GM12878 (cell line): ENCODE measurements at regions not wholly inside any gene's neighbourhood (a gene's known extent, or its start where the extent isn't known, plus 50 kb on each side); places are given as distances from the start of the nearest gene placed in this dataset.

Experiments used
- ATAC-seq: fragments of 200-7000 bp; cut with Tn5 transposase; 3 replicates; pipeline ENCODE4 v1.9.1; 2020; ENCODE audit warnings: mild to moderate bottlenecking, moderate library complexity
- BruUV-seq: library from RNA; stranded (reverse); fragments of 400-500 nt; replicated peaks from 2 replicates; lab custom pipeline; 2021; lab: Mats Ljungman, UMichigan
- CTCF ChIA-PET: fragments of 300-600 bp; sonication (Branson Sonifier 250); formaldehyde crosslinking; extraction: SDS; loops from one replicate; lab custom pipeline; 2021; ENCODE audit warnings: inconsistent platforms; lab: Yijun Ruan, JAX
- POLR2A ChIA-PET: fragments of 350-600 bp; formaldehyde crosslinking; extraction: SDS; loops from one replicate; lab custom pipeline; 2021; ENCODE audit warnings: inconsistent platforms; lab: Charles Lee
- RAD21 ChIA-PET: fragments of 300-600 bp; sonication (Branson Sonifier 250); formaldehyde crosslinking; loops from one replicate; lab custom pipeline; 2023; ENCODE audit warnings: antibody characterized with exemption; ENCODE audit not compliant: unreplicated experiment; lab: Charles Lee
- SMC1A ChIA-PET: fragments of 300-600 bp; sonication (Branson Sonifier 250); formaldehyde crosslinking; loops from one replicate; lab custom pipeline; 2023; ENCODE audit not compliant: unreplicated experiment, uncharacterized antibody; lab: Charles Lee
- DNase-seq: peaks from one replicate; pipeline ENCODE4 v3.0.0-alpha.2; 2011; ENCODE audit warnings: low read depth, low spot score
- FAIRE-seq: peaks from 3 replicates; lab custom pipeline; 2011; peaks lifted over from hg19 to GRCh38; lab: Jason Lieb, UNC
- H2AFZ ChIP-seq: 2 replicates; pipeline ENCODE4 v1.6.0; 2011; ENCODE audit warnings: low read depth, low read length, control low read depth; ENCODE audit not compliant: control insufficient read depth
- H3K27ac ChIP-seq: 2 replicates; pipeline ENCODE4 v1.5.1; 2011; ENCODE audit warnings: control low read depth; ENCODE audit not compliant: control insufficient read depth, insufficient read depth
- H3K27me3 ChIP-seq, 2 experiments: replicated peaks in 1 of 2; 2 replicates each; pipeline versions ENCODE4 v1.6.0 to v1.6.1; 2011; ENCODE audit warnings: low read length in 1 of 2; ENCODE audit not compliant: control insufficient read depth in 2 of 2, insufficient read depth in 2 of 2
- H3K36me3 ChIP-seq, 2 experiments: 2 replicates each; pipeline ENCODE4 v1.5.1; 2011; ENCODE audit warnings: low read length in 1 of 2; ENCODE audit not compliant: control insufficient read depth in 2 of 2, insufficient read depth in 2 of 2
- H3K4me1 ChIP-seq: 2 replicates; pipeline ENCODE4 v1.6.1; 2011; ENCODE audit warnings: mild to moderate bottlenecking, low read length, moderate library complexity, mixed read lengths; ENCODE audit not compliant: control insufficient read depth, insufficient read depth
- H3K4me2 ChIP-seq: 2 replicates; pipeline ENCODE4 v1.6.0; 2011; ENCODE audit warnings: control low read depth; ENCODE audit not compliant: control insufficient read depth, insufficient read depth
- H3K4me3 ChIP-seq: fragments of 200-600 bp; sonication (generic); 2 replicates; pipeline ENCODE4 v1.5.1; 2016
- H3K79me2 ChIP-seq: 2 replicates; pipeline ENCODE4 v1.6.0; 2011; ENCODE audit warnings: low read length; ENCODE audit not compliant: control insufficient read depth, insufficient read depth
- H3K9ac ChIP-seq: 2 replicates; pipeline ENCODE4 v1.8.0; 2011; ENCODE audit warnings: low read length, control low read depth, mixed read lengths; ENCODE audit not compliant: control insufficient read depth, insufficient read depth
- H3K9me3 ChIP-seq: replicated peaks from 3 replicates; pipeline ENCODE4 v1.5.1; 2011; ENCODE audit warnings: mild to moderate bottlenecking, low read length; ENCODE audit not compliant: control insufficient read depth, insufficient read depth
- H4K20me1 ChIP-seq: 2 replicates; pipeline ENCODE4 v1.6.0; 2011; ENCODE audit not compliant: control insufficient read depth, insufficient read depth
- EGR1 ChIP-seq, 2 experiments: IDR thresholded peaks; 1 replicate in 1 of 2; 2 replicates in 1 of 2; pipeline ENCODE4 v1.6.1; 2011 to 2012; ENCODE audit warnings: low read depth in 2 of 2, low read length in 2 of 2, borderline replicate concordance in 1 of 2, mild to moderate bottlenecking in 1 of 2, moderate library complexity in 1 of 2
- FOXM1 ChIP-seq: IDR thresholded peaks from 2 replicates; pipeline ENCODE4 v1.6.1; 2012; ENCODE audit warnings: low read depth, mild to moderate bottlenecking, inconsistent platforms, low read length, moderate library complexity
- NBN ChIP-seq: fragments of 450-650 bp; IDR thresholded peaks from 2 replicates; pipeline ENCODE4 v1.6.1; 2016
- RBBP5 ChIP-seq: fragments of 200-600 bp; sonication (generic); conservative IDR thresholded peaks from 2 replicates; pipeline ENCODE4 v1.6.1; 2016
- SPI1 ChIP-seq: IDR thresholded peaks from 2 replicates; pipeline ENCODE4 v1.6.1; 2011; ENCODE audit warnings: low read depth, mild to moderate bottlenecking, low read length, moderate library complexity, borderline replicate concordance; ENCODE audit not compliant: insufficient read depth
- WGBS: methylation state at CpG from one replicate; pipeline ENCODE4 v1.1.6; 2016; ENCODE audit warnings: low lambda C conversion rate; ENCODE audit not compliant: insufficient replicate concordance, insufficient coverage; ENCODE audit errors: missing lambda C conversion rate; 5-methylcytosine and 5-hydroxymethylcytosine counted together
- in situ Hi-C: fragments of 300-500 bp; cut with MboI; formaldehyde crosslinking; loops from 9 replicates; pipeline ENCODE4 v1.14.3; 2018; ENCODE audit warnings: mixed read lengths
- intact Hi-C: fragments of 100-400 bp; cut with micrococcal nuclease; formaldehyde crosslinking; loops from one replicate; pipeline ENCODE4 v1.14.2; 2022; ENCODE audit not compliant: unreplicated experiment
- TF ChIP-seq, protein P1 (sequence below): fragments of 450-650 bp; formaldehyde crosslinking; IDR thresholded peaks from 2 replicates; pipeline ENCODE4 v1.5.0; 2022; ENCODE audit warnings: mild to moderate bottlenecking, missing genetic modification characterization

DNA sequence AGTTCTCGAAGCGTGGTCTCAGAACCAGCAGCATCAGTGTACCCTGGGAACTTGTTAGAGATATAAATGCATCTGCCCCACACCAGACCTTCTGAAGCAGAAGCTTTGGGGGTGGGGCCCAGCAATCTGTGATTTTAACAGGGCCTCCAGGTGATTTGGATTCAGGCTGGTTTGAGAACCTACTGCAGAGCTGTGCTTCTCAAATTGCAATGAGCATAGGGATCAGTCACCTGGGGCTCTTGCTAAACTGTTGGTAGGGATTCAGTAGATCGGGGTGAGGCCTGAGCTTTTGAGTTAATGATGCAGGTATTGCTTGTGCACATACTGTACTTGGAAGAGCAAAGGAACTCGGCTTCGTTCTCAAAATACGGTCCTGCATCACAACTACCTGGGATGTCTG, 243.6 kb upstream of the PODXL start:
- intact Hi-C loops (no loop called here), in situ Hi-C loops (no loop called here)
- no peak overlapping the region for H2AFZ ChIP-seq
- H4K20me1 ChIP-seq, result no peaks in the 10 kb centered on the region
- ATAC-seq, result no peak
- no peak for TF ChIP-seq RBBP5
- no peak for TF ChIP-seq EGR1 (IDR thresholded peaks at IDR 0.05; ENCODE audit: borderline replicate concordance in 1 of 2, low read depth in 2 of 2, low read length in 2 of 2)
- TF ChIP-seq NBN, result no peak
- TF ChIP-seq SPI1, result no peak
- TF ChIP-seq, protein P1, sequence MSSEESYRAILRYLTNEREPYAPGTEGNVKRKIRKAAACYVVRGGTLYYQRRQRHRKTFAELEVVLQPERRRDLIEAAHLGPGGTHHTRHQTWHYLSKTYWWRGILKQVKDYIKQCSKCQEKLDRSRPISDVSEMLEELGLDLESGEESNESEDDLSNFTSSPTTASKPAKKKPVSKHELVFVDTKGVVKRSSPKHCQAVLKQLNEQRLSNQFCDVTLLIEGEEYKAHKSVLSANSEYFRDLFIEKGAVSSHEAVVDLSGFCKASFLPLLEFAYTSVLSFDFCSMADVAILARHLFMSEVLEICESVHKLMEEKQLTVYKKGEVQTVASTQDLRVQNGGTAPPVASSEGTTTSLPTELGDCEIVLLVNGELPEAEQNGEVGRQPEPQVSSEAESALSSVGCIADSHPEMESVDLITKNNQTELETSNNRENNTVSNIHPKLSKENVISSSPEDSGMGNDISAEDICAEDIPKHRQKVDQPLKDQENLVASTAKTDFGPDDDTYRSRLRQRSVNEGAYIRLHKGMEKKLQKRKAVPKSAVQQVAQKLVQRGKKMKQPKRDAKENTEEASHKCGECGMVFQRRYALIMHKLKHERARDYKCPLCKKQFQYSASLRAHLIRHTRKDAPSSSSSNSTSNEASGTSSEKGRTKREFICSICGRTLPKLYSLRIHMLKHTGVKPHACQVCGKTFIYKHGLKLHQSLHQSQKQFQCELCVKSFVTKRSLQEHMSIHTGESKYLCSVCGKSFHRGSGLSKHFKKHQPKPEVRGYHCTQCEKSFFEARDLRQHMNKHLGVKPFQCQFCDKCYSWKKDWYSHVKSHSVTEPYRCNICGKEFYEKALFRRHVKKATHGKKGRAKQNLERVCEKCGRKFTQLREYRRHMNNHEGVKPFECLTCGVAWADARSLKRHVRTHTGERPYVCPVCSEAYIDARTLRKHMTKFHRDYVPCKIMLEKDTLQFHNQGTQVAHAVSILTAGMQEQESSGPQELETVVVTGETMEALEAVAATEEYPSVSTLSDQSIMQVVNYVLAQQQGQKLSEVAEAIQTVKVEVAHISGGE (CRISPR knock-in tag), result no peak
- no peak for TF ChIP-seq FOXM1
- WGBS, result 1% methylated on average over 6 of the region's 6 CpGs
- H3K27me3 ChIP-seq, result no peaks in the 10 kb centered on the region
- H3K36me3 ChIP-seq, result no peaks in the 10 kb centered on the region
- no peaks in the 10 kb centered on the region for H3K4me1 ChIP-seq
- POLR2A ChIA-PET, result no interaction called here
- SMC1A ChIA-PET, result interaction anchor here (1.3 kb wide), 1 partner anchor 35 kb away, joined by 4 read pairs; no protein-coding TSS in a partner anchor
- CTCF ChIA-PET, result no interaction called here
- no peak for DNase-seq
- H3K9me3 ChIP-seq, result no peaks in the 10 kb centered on the region
- no peaks in the 10 kb centered on the region for H3K79me2 ChIP-seq
- no peak overlapping the region for H3K4me3 ChIP-seq
- RAD21 ChIA-PET, result no interaction called here
- H3K9ac ChIP-seq, result no peak overlapping the region
- H3K27ac ChIP-seq, result no peak overlapping the region
- FAIRE-seq, result no peak
- BruUV-seq, result no TSS peak
- H3K4me2 ChIP-seq, result no peak overlapping the region
